OCI-LY7 (cell line): ENCODE measurements at regions not wholly inside any gene's neighbourhood (a gene's known extent, or its start where the extent isn't known, plus 50 kb on each side); places are given as distances from the start of the nearest gene placed in this dataset.

Experiments
- EZH2phosphoT487 ChIP-seq: fragments of 200-600 bp; sonication (generic); IDR thresholded peaks from 2 replicates; pipeline ENCODE4 v1.6.1; 2018; ENCODE audit warnings: low read depth, borderline replicate concordance, mild to moderate bottlenecking, mixed run types, antibody characterized with exemption, low read length, moderate library complexity, mixed read lengths
- TF ChIP-seq, protein P1 (sequence below): fragments of 200-600 bp; sonication (generic); conservative IDR thresholded peaks from 2 replicates; pipeline ENCODE4 v1.5.1; 2014; ENCODE audit warnings: mild to moderate bottlenecking, antibody characterized with exemption, low read length, moderate library complexity, mixed read lengths

DNA sequence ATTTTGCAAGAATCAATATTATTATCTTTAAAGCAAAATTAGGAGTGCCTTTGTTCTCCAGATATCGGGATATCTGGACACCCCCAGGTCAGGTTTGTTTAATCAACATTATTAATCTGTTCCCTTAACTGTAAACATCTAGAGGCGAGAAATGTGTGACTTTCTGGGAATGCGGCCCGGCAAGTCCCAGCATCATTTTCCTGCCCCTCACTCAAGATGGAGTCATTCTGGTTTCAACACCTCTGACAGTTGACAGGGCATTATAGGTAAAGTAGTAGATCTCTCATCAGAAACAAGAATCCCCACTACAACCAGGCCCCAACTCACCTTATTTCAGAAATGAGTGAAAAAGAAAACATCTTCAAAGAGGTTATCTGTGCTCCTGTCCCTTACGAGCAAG, 331.6 kb upstream of the ZFP42 start:
- TF ChIP-seq, protein P1, sequence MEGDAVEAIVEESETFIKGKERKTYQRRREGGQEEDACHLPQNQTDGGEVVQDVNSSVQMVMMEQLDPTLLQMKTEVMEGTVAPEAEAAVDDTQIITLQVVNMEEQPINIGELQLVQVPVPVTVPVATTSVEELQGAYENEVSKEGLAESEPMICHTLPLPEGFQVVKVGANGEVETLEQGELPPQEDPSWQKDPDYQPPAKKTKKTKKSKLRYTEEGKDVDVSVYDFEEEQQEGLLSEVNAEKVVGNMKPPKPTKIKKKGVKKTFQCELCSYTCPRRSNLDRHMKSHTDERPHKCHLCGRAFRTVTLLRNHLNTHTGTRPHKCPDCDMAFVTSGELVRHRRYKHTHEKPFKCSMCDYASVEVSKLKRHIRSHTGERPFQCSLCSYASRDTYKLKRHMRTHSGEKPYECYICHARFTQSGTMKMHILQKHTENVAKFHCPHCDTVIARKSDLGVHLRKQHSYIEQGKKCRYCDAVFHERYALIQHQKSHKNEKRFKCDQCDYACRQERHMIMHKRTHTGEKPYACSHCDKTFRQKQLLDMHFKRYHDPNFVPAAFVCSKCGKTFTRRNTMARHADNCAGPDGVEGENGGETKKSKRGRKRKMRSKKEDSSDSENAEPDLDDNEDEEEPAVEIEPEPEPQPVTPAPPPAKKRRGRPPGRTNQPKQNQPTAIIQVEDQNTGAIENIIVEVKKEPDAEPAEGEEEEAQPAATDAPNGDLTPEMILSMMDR, result no peak
- TF ChIP-seq EZH2phosphoT487, result no peak
